GM19193 (cell line): ENCODE measurements at regions not wholly inside any gene's neighbourhood (a gene's known extent, or its start where the extent isn't known, plus 50 kb on each side); places are given as distances from the start of the nearest gene placed in this dataset.

Experiments
- POLR2A ChIP-seq: IDR thresholded peaks from 4 replicates; pipeline ENCODE4 v1.6.1; 2011; ENCODE audit not compliant: insufficient read depth, insufficient read length; ENCODE audit errors: extremely low read depth

GRCh38 chr11:19605520-19606371, 106.9 kb upstream of the NAV2 start:
- TF ChIP-seq POLR2A: no peak

DNA sequence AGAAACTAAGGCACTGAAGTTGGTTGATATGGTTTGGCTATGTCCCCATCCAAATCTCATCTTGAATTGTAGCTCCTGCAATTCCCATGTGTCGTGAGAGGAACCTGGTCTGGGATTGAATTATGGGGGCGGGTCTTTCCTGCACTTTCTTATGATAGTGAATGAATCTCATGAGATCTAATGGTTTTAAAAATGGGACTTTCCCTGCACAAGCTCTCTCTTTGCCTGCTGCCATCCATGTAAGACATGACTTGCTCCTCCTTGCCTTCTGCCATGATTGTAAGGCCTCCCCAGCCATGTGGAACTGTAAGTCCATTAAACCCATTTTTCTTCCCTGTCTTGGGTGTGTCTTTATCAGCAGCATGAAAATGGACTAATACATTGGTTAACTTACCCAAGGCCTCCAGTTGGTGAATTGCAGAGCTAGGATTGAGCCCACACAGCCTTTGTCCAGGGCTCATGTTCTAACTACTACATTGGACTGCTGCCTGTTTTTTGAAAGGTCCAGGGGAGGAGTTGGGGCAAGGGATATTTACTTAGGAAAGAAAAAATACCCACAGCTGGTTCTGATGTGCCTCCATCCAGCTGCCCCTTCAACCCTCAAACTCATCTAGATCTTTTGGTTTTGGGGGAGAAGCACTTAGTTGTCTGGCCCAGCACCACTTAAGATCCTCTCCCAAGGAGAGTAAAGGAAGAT, 107.8 kb upstream of the NAV2 start:
- TF ChIP-seq POLR2A: no peak

- TF ChIP-seq POLR2A: no peak
These were observed 108.9 kb upstream of the NAV2 start for GRCh38 chr11:19603771-19604170.

DNA sequence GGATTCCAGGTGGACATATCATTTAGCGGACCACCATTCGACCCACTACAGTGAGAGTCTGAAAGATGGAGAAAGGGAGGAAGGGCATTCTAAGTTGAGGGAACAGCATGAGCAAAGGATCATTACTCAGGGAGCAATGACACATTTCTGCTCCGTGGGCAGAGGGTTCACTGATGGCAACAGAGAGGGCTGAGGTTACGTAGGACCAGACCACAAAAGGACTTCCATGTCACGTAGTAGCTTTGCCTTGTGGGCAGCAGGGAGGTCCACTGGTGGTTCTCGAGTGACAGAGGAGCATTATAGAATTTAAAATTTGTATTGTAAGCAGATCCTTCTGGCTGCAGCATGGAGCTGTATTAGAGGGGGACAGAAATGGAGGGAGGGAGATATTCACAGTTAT, 109.7 kb upstream of the NAV2 start:
- TF ChIP-seq POLR2A: no peak

DNA sequence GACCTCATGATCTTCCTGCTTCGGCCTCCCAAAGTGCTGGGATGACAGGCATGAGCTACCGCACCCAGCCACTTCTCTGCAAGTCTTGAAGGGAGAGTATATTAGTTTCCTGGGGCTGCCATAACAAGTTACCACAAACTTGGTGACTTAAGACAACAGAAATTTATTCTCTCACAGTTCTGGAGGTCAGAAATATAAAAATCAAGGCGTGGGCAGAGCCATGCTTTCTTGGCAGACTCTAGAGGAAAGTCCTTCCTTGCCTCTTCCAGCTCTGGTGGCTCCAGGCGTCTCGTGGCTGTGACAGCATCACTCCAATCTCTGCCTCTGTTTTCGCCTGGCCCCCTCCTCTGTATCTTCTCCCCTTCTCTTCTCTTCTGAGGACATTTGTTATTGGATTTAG, 110.2 kb upstream of the NAV2 start:
- no peak for TF ChIP-seq POLR2A

DNA sequence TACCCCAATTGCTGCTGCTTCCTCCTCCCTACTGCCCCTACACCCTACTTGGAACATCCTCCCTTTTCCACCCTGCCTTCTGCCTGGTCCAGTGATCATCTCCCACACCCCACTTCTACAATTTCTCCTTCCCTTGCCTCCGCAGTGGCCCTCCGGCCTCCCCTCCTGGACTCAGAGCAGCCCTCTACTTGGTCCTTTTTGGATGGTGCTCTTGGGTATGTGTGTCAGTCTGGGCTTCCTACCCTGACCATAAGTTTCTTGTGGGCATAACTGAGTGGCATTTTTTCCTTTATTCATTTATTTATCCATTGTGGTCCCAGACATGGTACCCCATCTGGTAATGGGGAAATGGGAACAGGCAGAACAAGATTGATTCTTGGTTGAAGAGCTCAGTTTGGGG, 111.4 kb upstream of the NAV2 start:
- no peak for TF ChIP-seq POLR2A

DNA sequence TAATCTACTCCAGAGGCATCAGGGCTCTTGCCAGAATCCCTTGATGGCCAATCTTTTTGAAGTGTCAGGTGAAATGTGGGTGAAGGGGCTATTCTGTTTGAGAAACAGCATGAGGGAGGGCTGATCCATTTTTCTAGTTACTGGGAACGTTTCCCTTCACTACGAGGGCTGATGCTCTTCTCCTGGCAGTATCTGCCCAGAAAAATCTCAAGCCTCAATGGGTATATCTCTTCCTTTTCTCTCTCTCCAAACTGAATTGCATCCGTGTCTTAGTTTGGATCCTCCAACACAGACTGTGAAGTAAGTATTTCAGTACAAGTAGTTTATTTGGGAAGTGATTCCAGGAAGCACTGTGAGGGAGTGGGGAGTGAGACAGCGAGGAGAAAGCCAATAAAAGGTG, 113.0 kb upstream of the NAV2 start:
- no peak for TF ChIP-seq POLR2A

GRCh38 chr11:19598876-19599486, 113.7 kb upstream of the NAV2 start:
- TF ChIP-seq POLR2A: no peak

- no peak for TF ChIP-seq POLR2A
These were observed 114.2 kb upstream of the NAV2 start for GRCh38 chr11:19598456-19598855.

DNA sequence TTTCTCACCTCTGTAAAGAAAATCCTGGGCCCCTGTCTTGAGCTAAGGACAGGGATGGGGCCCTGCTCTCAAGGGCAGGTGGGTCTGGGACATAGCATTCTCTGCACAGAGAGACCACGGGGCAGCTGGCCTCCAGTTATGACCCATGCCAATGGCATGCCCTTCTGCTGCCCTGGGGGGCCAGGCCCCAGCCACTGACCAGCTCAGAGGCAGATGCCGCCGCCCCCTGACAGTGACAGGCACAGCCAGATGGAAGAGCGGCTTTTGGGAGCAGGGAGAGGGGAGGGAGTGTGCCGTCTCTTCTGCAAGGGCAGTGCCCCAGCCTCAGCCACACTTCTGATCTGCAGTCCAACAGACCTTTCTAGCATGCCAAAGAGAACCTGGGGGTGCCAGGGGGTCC, 114.8 kb upstream of the NAV2 start:
- no peak for TF ChIP-seq POLR2A

- TF ChIP-seq POLR2A: no peak
These were observed 115.4 kb upstream of the NAV2 start for GRCh38 chr11:19597206-19597605.

GRCh38 chr11:19595840-19596751, 116.5 kb upstream of the NAV2 start:
- TF ChIP-seq POLR2A: no peak

DNA sequence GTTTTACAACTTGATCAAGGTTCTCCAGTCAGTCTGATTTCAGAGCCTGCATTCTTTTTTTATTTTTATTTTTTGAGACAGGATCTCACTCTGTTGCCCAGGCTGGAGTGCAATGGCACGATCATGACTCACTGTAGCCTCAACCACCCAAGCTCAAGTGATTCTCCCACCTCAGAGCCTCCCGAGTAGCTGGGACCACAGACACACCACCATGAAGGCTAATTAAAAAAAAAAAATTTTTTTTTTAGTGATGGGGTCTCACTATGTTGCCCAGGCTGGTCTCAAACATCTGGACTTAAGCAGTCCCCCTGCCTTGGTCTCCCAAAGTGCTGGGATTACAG, 117.2 kb upstream of the NAV2 start:
- TF ChIP-seq POLR2A: no peak

DNA sequence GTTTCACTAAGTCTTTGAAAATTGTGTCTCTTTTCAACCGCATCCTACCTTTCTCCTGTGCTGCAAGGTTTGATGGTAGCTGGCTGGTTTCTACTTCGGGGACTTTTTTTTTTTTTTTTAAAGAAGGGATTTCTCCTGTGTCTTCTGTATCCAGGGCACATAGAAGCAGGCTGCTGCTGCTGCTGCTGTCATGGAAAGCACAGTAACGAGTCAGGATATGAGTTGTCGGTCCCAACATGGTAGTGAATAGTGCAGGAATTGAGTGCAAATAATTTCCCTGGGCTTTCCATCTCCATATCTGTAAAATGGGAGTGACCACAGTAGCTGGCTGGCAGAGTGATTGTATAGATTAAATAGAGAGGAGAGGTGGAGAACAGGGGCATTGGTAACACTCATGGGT, 118.3 kb upstream of the NAV2 start:
- no peak for TF ChIP-seq POLR2A

- no peak for TF ChIP-seq POLR2A
These were observed 119.8 kb upstream of the NAV2 start for GRCh38 chr11:19592842-19593241.

DNA sequence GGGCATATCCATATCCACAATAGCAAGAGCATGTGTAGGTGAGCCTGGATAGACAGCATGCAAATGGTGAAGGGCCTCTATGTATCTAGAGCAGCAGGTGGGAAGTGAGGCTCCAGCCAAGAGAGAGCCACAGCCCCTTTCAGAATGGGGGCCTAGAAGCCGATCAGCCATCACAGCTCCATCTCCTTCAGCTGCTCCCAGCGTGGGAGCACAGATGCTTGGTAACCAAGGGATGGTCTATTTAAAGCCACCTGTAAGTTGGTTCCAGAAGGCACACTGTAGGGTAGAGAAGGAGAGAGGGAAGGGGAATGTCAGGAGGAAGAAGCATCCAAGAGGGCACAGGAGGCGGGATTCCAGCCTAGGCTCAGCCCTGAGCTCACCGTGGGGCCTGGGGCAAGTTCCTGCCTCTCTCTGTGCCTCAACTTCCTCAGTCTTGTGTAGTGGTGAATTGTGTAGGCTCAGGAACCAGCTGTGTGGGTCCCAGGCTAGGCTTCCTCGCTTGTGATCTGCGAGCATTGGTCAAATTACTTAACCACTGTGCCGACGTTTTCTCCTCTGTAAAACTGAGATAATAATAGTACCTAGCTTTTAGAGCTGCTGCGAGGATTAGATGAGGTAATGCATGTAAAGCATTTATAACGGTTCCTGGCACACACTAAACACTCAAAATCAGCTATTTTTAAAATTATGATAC, 122.9 kb upstream of the NAV2 start:
- TF ChIP-seq POLR2A: no peak
